GM23338 (cell line): ENCODE measurements at regions not wholly inside any gene's neighbourhood (a gene's known extent, or its start where the extent isn't known, plus 50 kb on each side); places are given as distances from the start of the nearest gene placed in this dataset.

Experiments used
- EZH2phosphoT487 ChIP-seq: fragments of 200-600 bp; sonication (generic); IDR thresholded peaks from one replicate; pipeline ENCODE4 v1.8.1; 2018; ENCODE audit warnings: antibody characterized with exemption; ENCODE audit not compliant: unreplicated experiment
- POLR2AphosphoS5 ChIP-seq: IDR thresholded peaks from 2 replicates; pipeline ENCODE4 v1.6.1; 2016; ENCODE audit warnings: antibody characterized with exemption, low read depth
- STAT1 ChIP-seq: IDR thresholded peaks from one replicate; pipeline ENCODE4 v1.6.1; 2016; ENCODE audit warnings: antibody characterized with exemption; ENCODE audit not compliant: unreplicated experiment
- TF ChIP-seq, protein P1 (sequence below): fragments of 250-450 bp; sonication (Bioruptor Pico); IDR thresholded peaks from 2 replicates; pipeline ENCODE4 v1.5.0; 2020; ENCODE audit warnings: mild to moderate bottlenecking, moderate library complexity
- TF ChIP-seq, protein P2 (sequence below): IDR thresholded peaks from one replicate; pipeline ENCODE4 v1.6.1; 2018; ENCODE audit warnings: antibody characterized with exemption; ENCODE audit not compliant: unreplicated experiment
- TF ChIP-seq, protein P3 (sequence below), 2 experiments: fragments of 200-600 bp in 1 of 2; sonication (generic) in 1 of 2; conservative IDR thresholded peaks; 2 replicates each; pipeline versions ENCODE4 v1.5.1 to v1.6.1; 2016 to 2017; ENCODE audit warnings: antibody characterized with exemption in 2 of 2, low read depth in 2 of 2, mild to moderate bottlenecking in 2 of 2, moderate library complexity in 1 of 2

DNA sequence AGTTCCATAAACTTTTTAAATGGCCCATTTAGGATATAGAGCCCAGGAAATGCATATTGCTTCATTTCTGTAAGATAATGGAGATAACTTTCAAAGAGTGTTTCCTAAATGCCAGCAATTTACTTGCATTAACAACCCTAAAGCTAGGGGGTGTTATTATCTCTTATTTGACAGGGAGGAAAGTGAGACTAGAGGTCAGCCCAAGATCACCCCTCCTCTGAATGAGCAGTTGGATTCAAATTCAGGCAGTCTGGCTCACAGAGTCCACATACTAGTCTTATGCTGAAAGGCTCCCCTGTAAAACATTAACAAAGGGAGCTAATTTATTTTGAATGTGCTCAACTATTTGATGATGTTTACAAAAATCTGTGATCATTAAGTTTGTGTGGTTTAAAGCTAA, 49.9 kb upstream of the TRIM77 start (continued):
- TF ChIP-seq, protein P1, sequence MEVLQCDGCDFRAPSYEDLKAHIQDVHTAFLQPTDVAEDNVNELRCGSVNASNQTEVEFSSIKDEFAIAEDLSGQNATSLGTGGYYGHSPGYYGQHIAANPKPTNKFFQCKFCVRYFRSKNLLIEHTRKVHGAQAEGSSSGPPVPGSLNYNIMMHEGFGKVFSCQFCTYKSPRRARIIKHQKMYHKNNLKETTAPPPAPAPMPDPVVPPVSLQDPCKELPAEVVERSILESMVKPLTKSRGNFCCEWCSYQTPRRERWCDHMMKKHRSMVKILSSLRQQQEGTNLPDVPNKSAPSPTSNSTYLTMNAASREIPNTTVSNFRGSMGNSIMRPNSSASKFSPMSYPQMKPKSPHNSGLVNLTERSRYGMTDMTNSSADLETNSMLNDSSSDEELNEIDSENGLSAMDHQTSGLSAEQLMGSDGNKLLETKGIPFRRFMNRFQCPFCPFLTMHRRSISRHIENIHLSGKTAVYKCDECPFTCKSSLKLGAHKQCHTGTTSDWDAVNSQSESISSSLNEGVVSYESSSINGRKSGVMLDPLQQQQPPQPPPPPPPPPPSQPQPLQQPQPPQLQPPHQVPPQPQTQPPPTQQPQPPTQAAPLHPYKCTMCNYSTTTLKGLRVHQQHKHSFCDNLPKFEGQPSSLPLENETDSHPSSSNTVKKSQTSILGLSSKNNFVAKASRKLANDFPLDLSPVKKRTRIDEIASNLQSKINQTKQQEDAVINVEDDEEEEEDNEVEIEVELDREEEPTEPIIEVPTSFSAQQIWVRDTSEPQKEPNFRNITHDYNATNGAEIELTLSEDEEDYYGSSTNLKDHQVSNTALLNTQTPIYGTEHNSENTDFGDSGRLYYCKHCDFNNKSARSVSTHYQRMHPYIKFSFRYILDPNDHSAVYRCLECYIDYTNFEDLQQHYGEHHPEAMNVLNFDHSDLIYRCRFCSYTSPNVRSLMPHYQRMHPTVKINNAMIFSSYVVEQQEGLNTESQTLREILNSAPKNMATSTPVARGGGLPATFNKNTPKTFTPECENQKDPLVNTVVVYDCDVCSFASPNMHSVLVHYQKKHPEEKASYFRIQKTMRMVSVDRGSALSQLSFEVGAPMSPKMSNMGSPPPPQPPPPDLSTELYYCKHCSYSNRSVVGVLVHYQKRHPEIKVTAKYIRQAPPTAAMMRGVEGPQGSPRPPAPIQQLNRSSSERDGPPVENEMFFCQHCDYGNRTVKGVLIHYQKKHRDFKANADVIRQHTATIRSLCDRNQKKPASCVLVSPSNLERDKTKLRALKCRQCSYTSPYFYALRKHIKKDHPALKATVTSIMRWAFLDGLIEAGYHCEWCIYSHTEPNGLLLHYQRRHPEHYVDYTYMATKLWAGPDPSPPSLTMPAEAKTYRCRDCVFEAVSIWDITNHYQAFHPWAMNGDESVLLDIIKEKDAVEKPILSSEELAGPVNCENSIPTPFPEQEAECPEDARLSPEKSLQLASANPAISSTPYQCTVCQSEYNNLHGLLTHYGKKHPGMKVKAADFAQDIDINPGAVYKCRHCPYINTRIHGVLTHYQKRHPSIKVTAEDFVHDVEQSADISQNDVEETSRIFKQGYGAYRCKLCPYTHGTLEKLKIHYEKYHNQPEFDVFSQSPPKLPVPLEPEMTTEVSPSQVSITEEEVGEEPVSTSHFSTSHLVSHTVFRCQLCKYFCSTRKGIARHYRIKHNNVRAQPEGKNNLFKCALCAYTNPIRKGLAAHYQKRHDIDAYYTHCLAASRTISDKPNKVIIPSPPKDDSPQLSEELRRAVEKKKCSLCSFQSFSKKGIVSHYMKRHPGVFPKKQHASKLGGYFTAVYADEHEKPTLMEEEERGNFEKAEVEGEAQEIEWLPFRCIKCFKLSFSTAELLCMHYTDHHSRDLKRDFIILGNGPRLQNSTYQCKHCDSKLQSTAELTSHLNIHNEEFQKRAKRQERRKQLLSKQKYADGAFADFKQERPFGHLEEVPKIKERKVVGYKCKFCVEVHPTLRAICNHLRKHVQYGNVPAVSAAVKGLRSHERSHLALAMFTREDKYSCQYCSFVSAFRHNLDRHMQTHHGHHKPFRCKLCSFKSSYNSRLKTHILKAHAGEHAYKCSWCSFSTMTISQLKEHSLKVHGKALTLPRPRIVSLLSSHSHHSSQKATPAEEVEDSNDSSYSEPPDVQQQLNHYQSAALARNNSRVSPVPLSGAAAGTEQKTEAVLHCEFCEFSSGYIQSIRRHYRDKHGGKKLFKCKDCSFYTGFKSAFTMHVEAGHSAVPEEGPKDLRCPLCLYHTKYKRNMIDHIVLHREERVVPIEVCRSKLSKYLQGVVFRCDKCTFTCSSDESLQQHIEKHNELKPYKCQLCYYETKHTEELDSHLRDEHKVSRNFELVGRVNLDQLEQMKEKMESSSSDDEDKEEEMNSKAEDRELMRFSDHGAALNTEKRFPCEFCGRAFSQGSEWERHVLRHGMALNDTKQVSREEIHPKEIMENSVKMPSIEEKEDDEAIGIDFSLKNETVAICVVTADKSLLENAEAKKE (CRISPR knock-in tag): no peak
- TF ChIP-seq, protein P2, sequence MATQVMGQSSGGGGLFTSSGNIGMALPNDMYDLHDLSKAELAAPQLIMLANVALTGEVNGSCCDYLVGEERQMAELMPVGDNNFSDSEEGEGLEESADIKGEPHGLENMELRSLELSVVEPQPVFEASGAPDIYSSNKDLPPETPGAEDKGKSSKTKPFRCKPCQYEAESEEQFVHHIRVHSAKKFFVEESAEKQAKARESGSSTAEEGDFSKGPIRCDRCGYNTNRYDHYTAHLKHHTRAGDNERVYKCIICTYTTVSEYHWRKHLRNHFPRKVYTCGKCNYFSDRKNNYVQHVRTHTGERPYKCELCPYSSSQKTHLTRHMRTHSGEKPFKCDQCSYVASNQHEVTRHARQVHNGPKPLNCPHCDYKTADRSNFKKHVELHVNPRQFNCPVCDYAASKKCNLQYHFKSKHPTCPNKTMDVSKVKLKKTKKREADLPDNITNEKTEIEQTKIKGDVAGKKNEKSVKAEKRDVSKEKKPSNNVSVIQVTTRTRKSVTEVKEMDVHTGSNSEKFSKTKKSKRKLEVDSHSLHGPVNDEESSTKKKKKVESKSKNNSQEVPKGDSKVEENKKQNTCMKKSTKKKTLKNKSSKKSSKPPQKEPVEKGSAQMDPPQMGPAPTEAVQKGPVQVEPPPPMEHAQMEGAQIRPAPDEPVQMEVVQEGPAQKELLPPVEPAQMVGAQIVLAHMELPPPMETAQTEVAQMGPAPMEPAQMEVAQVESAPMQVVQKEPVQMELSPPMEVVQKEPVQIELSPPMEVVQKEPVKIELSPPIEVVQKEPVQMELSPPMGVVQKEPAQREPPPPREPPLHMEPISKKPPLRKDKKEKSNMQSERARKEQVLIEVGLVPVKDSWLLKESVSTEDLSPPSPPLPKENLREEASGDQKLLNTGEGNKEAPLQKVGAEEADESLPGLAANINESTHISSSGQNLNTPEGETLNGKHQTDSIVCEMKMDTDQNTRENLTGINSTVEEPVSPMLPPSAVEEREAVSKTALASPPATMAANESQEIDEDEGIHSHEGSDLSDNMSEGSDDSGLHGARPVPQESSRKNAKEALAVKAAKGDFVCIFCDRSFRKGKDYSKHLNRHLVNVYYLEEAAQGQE: no peak
- TF ChIP-seq, protein P3, sequence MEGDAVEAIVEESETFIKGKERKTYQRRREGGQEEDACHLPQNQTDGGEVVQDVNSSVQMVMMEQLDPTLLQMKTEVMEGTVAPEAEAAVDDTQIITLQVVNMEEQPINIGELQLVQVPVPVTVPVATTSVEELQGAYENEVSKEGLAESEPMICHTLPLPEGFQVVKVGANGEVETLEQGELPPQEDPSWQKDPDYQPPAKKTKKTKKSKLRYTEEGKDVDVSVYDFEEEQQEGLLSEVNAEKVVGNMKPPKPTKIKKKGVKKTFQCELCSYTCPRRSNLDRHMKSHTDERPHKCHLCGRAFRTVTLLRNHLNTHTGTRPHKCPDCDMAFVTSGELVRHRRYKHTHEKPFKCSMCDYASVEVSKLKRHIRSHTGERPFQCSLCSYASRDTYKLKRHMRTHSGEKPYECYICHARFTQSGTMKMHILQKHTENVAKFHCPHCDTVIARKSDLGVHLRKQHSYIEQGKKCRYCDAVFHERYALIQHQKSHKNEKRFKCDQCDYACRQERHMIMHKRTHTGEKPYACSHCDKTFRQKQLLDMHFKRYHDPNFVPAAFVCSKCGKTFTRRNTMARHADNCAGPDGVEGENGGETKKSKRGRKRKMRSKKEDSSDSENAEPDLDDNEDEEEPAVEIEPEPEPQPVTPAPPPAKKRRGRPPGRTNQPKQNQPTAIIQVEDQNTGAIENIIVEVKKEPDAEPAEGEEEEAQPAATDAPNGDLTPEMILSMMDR (conservative IDR thresholded peaks at IDR 0.05; ENCODE audit: low read depth in 2 of 2): peak; percentile 34 to 55
- TF ChIP-seq POLR2AphosphoS5: no peak
- no peak for TF ChIP-seq STAT1
- TF ChIP-seq EZH2phosphoT487: no peak
